Prostate gland (tissue), 2 donors: ENCODE measurements at regions not wholly inside any gene's neighbourhood (a gene's known extent, or its start where the extent isn't known, plus 50 kb on each side); places are given as distances from the start of the nearest gene placed in this dataset.

ENCODE experiments used
- DNase-seq: peaks from one replicate; pipeline ENCODE4 v3.0.0-alpha.2; 2019; ENCODE audit warnings: low spot score
- H3K27ac ChIP-seq, 2 donors: fragments of 200-600 bp; sonication (generic); 2 replicates each; pipeline ENCODE4 v1.5.1; 2017 to 2019
- H3K27me3 ChIP-seq: fragments of 200-600 bp; sonication (generic); replicated peaks from 2 replicates; pipeline ENCODE4 v1.5.1; 2019; ENCODE audit not compliant: insufficient read depth
- H3K36me3 ChIP-seq, 2 donors: fragments of 200-600 bp; sonication (generic); 1 replicate in 1 of 2; 2 replicates in 1 of 2; pipeline versions ENCODE4 v1.5.1 to v1.8.1; 2017 to 2019
- H3K4me1 ChIP-seq: fragments of 200-600 bp; sonication (generic); replicated peaks from 2 replicates; pipeline ENCODE4 v1.5.1; 2019
- H3K4me3 ChIP-seq, 2 donors: fragments of 200-600 bp; sonication (generic); 2 replicates each; pipeline ENCODE4 v1.5.1; 2017 to 2019
- H3K9me3 ChIP-seq: fragments of 200-600 bp; sonication (generic); 2 replicates; pipeline ENCODE4 v1.5.1; 2017
- CTCF ChIP-seq, 4 experiments: fragments of 200-600 bp in 2 of 4; fragments of 450-650 bp in 2 of 4; sonication (generic) in 2 of 4; IDR thresholded peaks; 1 replicate in 3 of 4; 2 replicates in 1 of 4; pipeline ENCODE4 v1.5.1; 2016 to 2019; ENCODE audit warnings: antibody characterized with exemption in 4 of 4, mild to moderate bottlenecking in 2 of 4, moderate library complexity in 2 of 4
- POLR2A ChIP-seq: fragments of 450-650 bp; IDR thresholded peaks from one replicate; pipeline ENCODE4 v1.6.1; 2016; ENCODE audit warnings: antibody characterized with exemption, mild to moderate bottlenecking
- POLR2AphosphoS5 ChIP-seq: sonication (generic); formaldehyde crosslinking; IDR thresholded peaks from one replicate; pipeline ENCODE4 v1.6.1; 2017; ENCODE audit warnings: antibody characterized with exemption
- WGBS: methylation state at CpG from one replicate; pipeline ENCODE4 v1.1.5; 2018; 5-methylcytosine and 5-hydroxymethylcytosine counted together
- intact Hi-C: fragments of 100-400 bp; cut with DNase I; formaldehyde crosslinking; loops from one replicate; pipeline ENCODE4 v1.14.2; 2022

GRCh38 chr1:65062339-65062738, 85.7 kb upstream of the AK4 start:
- Histone ChIP-seq H3K27me3 (no peaks in the 10 kb centered on the region), H3K27ac (no peak overlapping the region), H3K4me1 (peaks cover 10% of the 10 kb centered on the region), H3K9me3 (no peaks in the 10 kb centered on the region), H3K4me3 (no peak overlapping the region), H3K36me3 (no peaks in the 10 kb centered on the region)
- TF ChIP-seq POLR2A (no peak), POLR2AphosphoS5 (no peak), CTCF (IDR thresholded peaks at IDR 0.05) (no peak)
- intact Hi-C loops: loop anchor here (5.0 to 10.0 kb wide), 3 partner anchors 95 to 362 kb away; partner anchors contain the start of genes JAK1, LEPR, LEPROT and RAVER2
- no peak for DNase-seq
- WGBS: 50% methylated on average over 2 of the region's 2 CpGs

DNA sequence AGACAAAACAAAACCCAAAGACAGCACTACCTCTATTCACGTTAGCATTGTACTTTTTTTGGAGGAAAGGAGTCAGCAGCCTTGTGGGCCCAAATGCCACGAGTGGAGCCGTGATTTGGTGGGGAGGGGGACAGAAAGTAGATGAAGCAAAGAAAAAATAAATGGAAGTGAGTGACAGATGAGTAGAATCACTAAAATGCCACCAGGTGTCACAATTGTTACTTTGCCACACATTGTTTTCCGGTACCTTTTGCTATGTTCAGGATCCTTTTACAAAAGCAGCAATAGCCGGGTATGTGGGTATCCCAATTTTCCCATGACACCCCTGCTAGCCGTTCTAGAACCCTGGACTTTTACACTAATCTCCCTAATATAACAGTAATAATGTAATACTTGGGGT, 85.0 kb upstream of the AK4 start:
- DNase-seq: no peak
- Histone ChIP-seq H3K4me3 (no peak overlapping the region), H3K4me1 (peaks cover 10% of the 10 kb centered on the region), H3K36me3 (no peaks in the 10 kb centered on the region), H3K27me3 (no peaks in the 10 kb centered on the region), H3K9me3 (no peaks in the 10 kb centered on the region), H3K27ac (no peak overlapping the region)
- TF ChIP-seq CTCF (IDR thresholded peaks at IDR 0.05) (peak in 1 of 4 experiments; percentile 20), POLR2A (no peak)
- 71% methylated on average over 6 of the region's 6 CpGs for WGBS
- intact Hi-C loops: loop anchor here (5.0 to 10.0 kb wide), 3 partner anchors 96 to 362 kb away; partner anchors contain the start of genes JAK1, LEPR, LEPROT and RAVER2

- Histone ChIP-seq H3K4me3 (peak overlapping the region in 1 of 2 donors; percentile 96), H3K27me3 (no peaks in the 10 kb centered on the region), H3K27ac (peak overlapping the region; percentile 98 to 100), H3K36me3 (no peaks in the 10 kb centered on the region), H3K4me1 (peaks cover 10% of the 10 kb centered on the region), H3K9me3 (no peaks in the 10 kb centered on the region)
- no peak for DNase-seq
- intact Hi-C loops: loop anchor here (5.0 to 10.0 kb wide), 6 partner anchors 63 to 360 kb away; partner anchors contain the start of genes AK4, JAK1, LEPR and LEPROT
- TF ChIP-seq POLR2AphosphoS5: peak; percentile 16
- no peak for TF ChIP-seq POLR2A
Observed at GRCh38 chr1:65064981-65065380, 83.0 kb upstream of the AK4 start.

DNA sequence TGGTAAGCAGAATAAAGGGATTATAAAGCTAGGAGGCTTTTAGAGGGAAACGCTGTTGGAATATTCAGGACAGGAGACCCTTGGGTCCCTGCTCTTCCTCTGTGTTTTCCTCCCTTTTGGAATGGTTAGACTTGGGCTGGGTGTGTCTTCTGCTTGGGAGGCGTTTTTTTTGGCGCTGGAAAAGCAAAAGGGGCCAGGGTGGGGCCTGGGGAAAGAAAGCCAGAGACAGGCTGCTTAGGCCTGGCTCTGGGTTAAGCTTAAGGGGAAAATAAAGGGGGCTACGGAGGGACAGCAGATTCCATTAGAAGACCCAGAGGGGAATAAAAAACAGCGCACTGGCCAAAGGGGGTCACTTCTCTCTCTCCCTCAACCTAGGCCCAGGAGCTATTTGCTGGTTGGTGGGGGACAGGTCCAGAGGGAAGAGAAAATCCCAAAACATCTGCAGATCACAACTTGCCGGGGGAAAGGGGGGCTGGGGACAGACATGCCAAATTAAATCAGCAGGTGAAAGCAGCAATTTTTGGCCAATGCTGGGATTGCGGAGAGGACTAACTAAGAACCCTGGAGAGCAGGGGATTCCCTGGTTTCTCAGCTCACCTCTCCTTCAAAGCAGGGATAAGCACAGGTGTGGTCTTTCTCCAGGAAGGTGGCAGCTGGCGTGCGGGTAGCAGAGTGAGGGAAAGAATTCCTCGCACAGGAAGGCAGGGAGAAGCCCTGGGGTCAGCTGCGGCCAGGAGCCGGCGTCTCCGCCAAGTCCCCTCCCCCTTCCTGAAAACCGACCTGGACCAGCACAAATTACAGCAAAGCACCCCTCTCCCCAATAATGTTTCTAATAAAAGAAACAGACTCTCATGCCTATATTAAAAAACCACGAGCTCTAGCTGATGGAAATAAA, 82.2 kb upstream of the AK4 start:
- peaks cover 10% of the 10 kb centered on the region for H3K4me1 ChIP-seq
- peak overlapping the region; percentile 98 to 100 for H3K27ac ChIP-seq
- H3K4me3 ChIP-seq: peak overlapping the region; percentile 86 to 96
- intact Hi-C loops: loop anchor here (5.0 to 10.0 kb wide), 5 partner anchors 63 to 359 kb away; partner anchors contain the start of genes AK4, LEPR, LEPROT and RAVER2
- H3K27me3 ChIP-seq: no peaks in the 10 kb centered on the region
- H3K9me3 ChIP-seq: no peaks in the 10 kb centered on the region
- WGBS: 14% methylated on average over 16 of the region's 16 CpGs
- peak; percentile 45 for DNase-seq
- H3K36me3 ChIP-seq: no peaks in the 10 kb centered on the region
- no peak for TF ChIP-seq CTCF (IDR thresholded peaks at IDR 0.05)
- peak; percentile 16 for TF ChIP-seq POLR2A
- TF ChIP-seq POLR2AphosphoS5: no peak

DNA sequence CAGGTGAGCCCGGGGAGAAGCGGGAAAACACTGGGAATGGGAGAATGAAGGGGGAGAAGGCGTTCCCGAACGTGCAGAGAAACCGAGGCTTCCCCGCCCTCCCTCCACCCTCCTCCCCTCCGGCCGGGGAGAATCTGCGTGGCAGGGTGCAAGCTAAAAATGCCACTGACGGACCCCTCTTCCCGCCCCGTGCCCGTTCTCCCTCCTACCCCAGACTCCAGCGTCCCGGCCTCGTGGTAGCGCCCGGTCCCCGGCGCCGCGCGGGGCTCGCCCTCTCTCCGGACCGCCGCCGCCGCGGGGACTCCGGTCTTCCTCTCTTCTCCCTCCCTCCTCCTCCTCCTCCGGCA, 81.6 kb upstream of the AK4 start:
- intact Hi-C loops: loop anchor here (5.0 to 10.0 kb wide), 5 partner anchors 64 to 358 kb away; partner anchors contain the start of genes AK4, LEPR, LEPROT and RAVER2
- under 1% methylated on average over 29 of the region's 33 CpGs for WGBS
- Histone ChIP-seq H3K4me3 (peak overlapping the region; percentile 86 to 96), H3K27ac (peak overlapping the region; percentile 98 to 100), H3K4me1 (peaks cover 10% of the 10 kb centered on the region), H3K9me3 (no peaks in the 10 kb centered on the region), H3K36me3 (no peaks in the 10 kb centered on the region), H3K27me3 (no peaks in the 10 kb centered on the region)
- DNase-seq: no peak
- TF ChIP-seq CTCF (IDR thresholded peaks at IDR 0.05): no peak
- no peak for TF ChIP-seq POLR2AphosphoS5
- TF ChIP-seq POLR2A: no peak
